ENCODE measurements at regions not wholly inside any gene's neighbourhood (a gene's known extent, or its start where the extent isn't known, plus 50 kb on each side); places are given as distances from the start of the nearest gene placed in this dataset.

GRCh38 chr5:120260651-120261050 is 203.4 kb upstream of the PRR16 start:
- TF ChIP-seq, protein P1, sequence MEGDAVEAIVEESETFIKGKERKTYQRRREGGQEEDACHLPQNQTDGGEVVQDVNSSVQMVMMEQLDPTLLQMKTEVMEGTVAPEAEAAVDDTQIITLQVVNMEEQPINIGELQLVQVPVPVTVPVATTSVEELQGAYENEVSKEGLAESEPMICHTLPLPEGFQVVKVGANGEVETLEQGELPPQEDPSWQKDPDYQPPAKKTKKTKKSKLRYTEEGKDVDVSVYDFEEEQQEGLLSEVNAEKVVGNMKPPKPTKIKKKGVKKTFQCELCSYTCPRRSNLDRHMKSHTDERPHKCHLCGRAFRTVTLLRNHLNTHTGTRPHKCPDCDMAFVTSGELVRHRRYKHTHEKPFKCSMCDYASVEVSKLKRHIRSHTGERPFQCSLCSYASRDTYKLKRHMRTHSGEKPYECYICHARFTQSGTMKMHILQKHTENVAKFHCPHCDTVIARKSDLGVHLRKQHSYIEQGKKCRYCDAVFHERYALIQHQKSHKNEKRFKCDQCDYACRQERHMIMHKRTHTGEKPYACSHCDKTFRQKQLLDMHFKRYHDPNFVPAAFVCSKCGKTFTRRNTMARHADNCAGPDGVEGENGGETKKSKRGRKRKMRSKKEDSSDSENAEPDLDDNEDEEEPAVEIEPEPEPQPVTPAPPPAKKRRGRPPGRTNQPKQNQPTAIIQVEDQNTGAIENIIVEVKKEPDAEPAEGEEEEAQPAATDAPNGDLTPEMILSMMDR (IDR thresholded peaks at IDR 0.05; ENCODE audit: low read depth, low read length): no peak
- TF ChIP-seq POLR2A (IDR thresholded peaks at IDR 0.05; ENCODE audit: extremely low read depth, insufficient read length): no peak
- TF ChIP-seq MAX (IDR thresholded peaks at IDR 0.05; ENCODE audit: low read depth, low read length): no peak

Measured in NB4 (cell line).